ENCODE measurements at regions not wholly inside any gene's neighbourhood (a gene's known extent, or its start where the extent isn't known, plus 50 kb on each side); places are given as distances from the start of the nearest gene placed in this dataset.

DNA sequence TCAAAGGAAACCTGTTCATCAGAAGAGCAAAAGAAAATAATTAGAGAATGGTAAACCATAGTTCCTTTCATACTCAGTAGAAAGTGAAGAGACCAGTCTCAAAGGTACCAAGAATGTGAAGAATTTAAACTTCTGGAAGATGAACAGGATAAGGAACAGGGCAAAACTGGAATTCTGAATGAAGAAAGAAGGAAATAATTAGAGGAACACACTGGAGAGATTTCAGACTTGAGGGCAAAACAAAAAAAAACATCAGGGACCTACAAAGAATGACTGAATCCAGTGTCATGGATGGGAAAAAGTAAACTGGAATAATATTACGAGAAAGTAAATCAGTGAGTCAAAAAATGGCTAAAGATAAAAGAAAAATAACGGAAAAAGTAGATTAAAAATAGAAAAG is 245.6 kb upstream of the NEIL3 start:
- TF ChIP-seq NR1H2 (CRISPR knock-in tag; IDR thresholded peaks at IDR 0.05; ENCODE audit: borderline replicate concordance, low read depth) (no peak), SKI (IDR thresholded peaks at IDR 0.05; ENCODE audit: partially characterized antibody) (no peak), ZNF792 (CRISPR knock-in tag; IDR thresholded peaks at IDR 0.05) (no peak), ZNF503 (CRISPR knock-in tag; IDR thresholded peaks at IDR 0.05) (no peak), ZNF784 (CRISPR knock-in tag; IDR thresholded peaks at IDR 0.05; ENCODE audit: borderline replicate concordance) (no peak), ZNF329 (CRISPR knock-in tag; IDR thresholded peaks at IDR 0.05; ENCODE audit: low read depth) (no peak), PAF1 (CRISPR knock-in tag; IDR thresholded peaks at IDR 0.05) (no peak), ETV5 (CRISPR knock-in tag; IDR thresholded peaks at IDR 0.05; ENCODE audit: borderline replicate concordance) (no peak), SIN3B (IDR thresholded peaks at IDR 0.05; ENCODE audit: low read length) (no peak), HNF4A (CRISPR knock-in tag; IDR thresholded peaks at IDR 0.05) (no peak), ZNF775 (CRISPR knock-in tag; IDR thresholded peaks at IDR 0.05; ENCODE audit: borderline replicate concordance) (no peak), DDIT3 (CRISPR knock-in tag; IDR thresholded peaks at IDR 0.05) (no peak), GTF2F1 (IDR thresholded peaks at IDR 0.05; ENCODE audit: low read length) (no peak), HOMEZ (CRISPR knock-in tag; IDR thresholded peaks at IDR 0.05; ENCODE audit: low read depth) (no peak), MNT (IDR thresholded peaks at IDR 0.05) (no peak), PRDM10 (CRISPR knock-in tag; IDR thresholded peaks at IDR 0.05; ENCODE audit: low read depth) (no peak), ZBTB21 (CRISPR knock-in tag; IDR thresholded peaks at IDR 0.05) (no peak)
- Histone ChIP-seq H3K27ac (ENCODE audit: extremely low read length, insufficient read depth, low read length) (no peak overlapping the region), H3K9ac (ENCODE audit: insufficient read depth, low read depth, low read length) (no peak overlapping the region), H3K4me3 (replicated peaks in 1 of 3; ENCODE audit: insufficient read depth in 1 of 3, low read depth in 2 of 3, low read length in 3 of 3) (no peak overlapping the region), H4K20me1 (ENCODE audit: insufficient read depth, low read length) (no peaks in the 10 kb centered on the region), H3K4me1 (ENCODE audit: insufficient read depth, low read length) (peaks cover 7% of the 10 kb centered on the region; the same call in 1 of the 2 replicates), H3K79me2 (ENCODE audit: insufficient read depth, low read length) (no peaks in the 10 kb centered on the region), H3K36me3 (replicated peaks in 1 of 2; ENCODE audit: control insufficient read depth in 1 of 2, insufficient read depth in 2 of 2, low read length in 2 of 2) (no peaks in the 10 kb centered on the region), H3K9me3 (ENCODE audit: low read length) (no peaks in the 10 kb centered on the region), H3K27me3 (ENCODE audit: control insufficient read depth in 1 of 2, insufficient read depth in 2 of 2, low read length in 2 of 2) (no peaks in the 10 kb centered on the region), H3K4me2 (ENCODE audit: low read depth, low read length) (no peak overlapping the region), H2AFZ (ENCODE audit: low read length) (no peak overlapping the region)
- BruUV-seq (replicated peaks), result no TSS peak
- POLR2A ChIA-PET, result no interaction called here
- intact Hi-C loops (cut with micrococcal nuclease; ENCODE audit: unreplicated experiment), result no loop called here
- ATAC-seq (no peak), DNase-seq (ENCODE audit: low spot score) (no peak), FAIRE-seq (no peak)
- in situ Hi-C loops (cut with HindIII; ENCODE audit: extremely low pct_ligation_motif_present, low pct_unique_long_range_greater_than_20kb), result no loop called here
- CTCF ChIA-PET (ENCODE audit: low intra/inter-chr PET ratio, low total read pairs), result no interaction called here
- 4% methylated on average over 2 of the region's 2 CpGs for WGBS (ENCODE audit: low lambda C conversion rate)
